K562 (cell line): ENCODE measurements at regions not wholly inside any gene's neighbourhood (a gene's known extent, or its start where the extent isn't known, plus 50 kb on each side); places are given as distances from the start of the nearest gene placed in this dataset.

ENCODE experiments used
- ATAC-seq: fragments of 200-7000 bp; cut with Tn5 transposase; 3 replicates; pipeline ENCODE4 v1.9.1; 2020; ENCODE audit warnings: moderate library complexity
- BruUV-seq: library from RNA; stranded (reverse); fragments of 400-500 nt; replicated peaks from 2 replicates; lab custom pipeline; 2021; lab: Mats Ljungman, UMichigan
- CTCF ChIA-PET: fragments of 300-600 bp; formaldehyde crosslinking; extraction: SDS; loops from one replicate; lab custom pipeline; 2021; ENCODE audit warnings: low intra/inter-chr PET ratio; lab: Yijun Ruan, JAX
- POLR2A ChIA-PET: fragments of 300-600, 350-650 bp; sonication (Branson Sonifier 250); formaldehyde crosslinking; extraction: SDS; loops from one replicate; lab custom pipeline; 2021; ENCODE audit warnings: antibody characterized with exemption, inconsistent platforms; lab: Yijun Ruan, JAX
- DNase-seq, 4 experiments: peaks; one replicate each; pipeline versions ENCODE4 v3.0.0 to v3.0.0-alpha.2; 2011 to 2018; ENCODE audit warnings: low spot score in 3 of 4, mixed read lengths in 3 of 4; ENCODE audit errors: extremely low read depth in 1 of 4
- FAIRE-seq: peaks from 2 replicates; lab custom pipeline; 2011; peaks lifted over from hg19 to GRCh38; lab: Jason Lieb, UNC
- H2AFZ ChIP-seq: 2 replicates; pipeline ENCODE4 v1.6.0; 2011; ENCODE audit warnings: low read depth, low read length, control low read depth, inconsistent platforms
- H3K27ac ChIP-seq: fragments of 200-600 bp; 3 replicates; pipeline ENCODE4 v1.8.0; 2011; ENCODE audit warnings: low read depth, mild to moderate bottlenecking, control low read depth, inconsistent platforms, low read length, moderate library complexity, mixed read lengths; ENCODE audit errors: extremely low read depth
- H3K27me3 ChIP-seq, 2 experiments: fragments of 300-600 bp in 1 of 2; 2 replicates in 1 of 2; 3 replicates in 1 of 2; pipeline versions ENCODE4 v1.6.0 to v1.8.0; 2011; ENCODE audit warnings: inconsistent platforms in 2 of 2, low read length in 2 of 2, mild to moderate bottlenecking in 1 of 2, mixed read lengths in 1 of 2, moderate library complexity in 1 of 2; ENCODE audit not compliant: control insufficient read depth in 2 of 2, insufficient read depth in 2 of 2
- H3K36me3 ChIP-seq: fragments of 300-600 bp; 3 replicates; pipeline ENCODE4 v1.8.0; 2011; ENCODE audit warnings: mild to moderate bottlenecking, low read length, inconsistent platforms; ENCODE audit not compliant: control insufficient read depth, insufficient read depth
- H3K4me1 ChIP-seq, 2 experiments: fragments of 200-600 bp in 1 of 2; replicated peaks in 1 of 2; 2 replicates in 1 of 2; 3 replicates in 1 of 2; pipeline versions ENCODE4 v1.5.1 to v1.8.0; 2011; ENCODE audit warnings: inconsistent platforms in 2 of 2, low read length in 2 of 2, mild to moderate bottlenecking in 1 of 2, mixed read lengths in 1 of 2, moderate library complexity in 1 of 2; ENCODE audit not compliant: control insufficient read depth in 2 of 2, insufficient read depth in 2 of 2
- H3K4me2 ChIP-seq: 2 replicates; pipeline ENCODE4 v1.6.1; 2011; ENCODE audit warnings: low read length, control low read depth, inconsistent platforms, mixed read lengths; ENCODE audit not compliant: insufficient read depth
- H3K4me3 ChIP-seq: fragments of 200-600 bp; sonication (generic), shearing (Covaris generic); 2 replicates; pipeline ENCODE4 v1.5.1; 2016; ENCODE audit warnings: control low read depth, inconsistent platforms
- H3K79me2 ChIP-seq: fragments of 200-600 bp; 3 replicates; pipeline ENCODE4 v1.8.0; 2011; ENCODE audit warnings: low read length, inconsistent platforms; ENCODE audit not compliant: control insufficient read depth, insufficient read depth
- H3K9ac ChIP-seq, 2 experiments: 2 replicates each; pipeline versions ENCODE4 v1.6.0 to v1.6.1; 2011; ENCODE audit warnings: low read depth in 2 of 2, low read length in 2 of 2, control low read depth in 1 of 2, inconsistent platforms in 1 of 2, mild to moderate bottlenecking in 1 of 2, mixed read lengths in 1 of 2; ENCODE audit not compliant: insufficient read depth in 1 of 2
- H3K9me1 ChIP-seq: one replicate; pipeline ENCODE4 v1.6.0; 2011; ENCODE audit warnings: inconsistent platforms, mild to moderate bottlenecking, low read length, moderate library complexity; ENCODE audit not compliant: control insufficient read depth, insufficient read depth
- H3K9me3 ChIP-seq: replicated peaks from 2 replicates; pipeline ENCODE4 v1.5.1; 2011; ENCODE audit warnings: low read depth, low read length, inconsistent platforms; ENCODE audit not compliant: control insufficient read depth, insufficient read depth
- H4K20me1 ChIP-seq: replicated peaks from 2 replicates; pipeline ENCODE4 v1.6.1; 2011; ENCODE audit warnings: low read length, inconsistent platforms, mixed read lengths; ENCODE audit not compliant: control insufficient read depth, insufficient read depth
- ARNT ChIP-seq, 2 experiments: fragments of 450-650 bp; IDR thresholded peaks; 2 replicates each; pipeline ENCODE4 v1.6.1; 2016; ENCODE audit warnings: mild to moderate bottlenecking in 1 of 2
- CAMTA2 ChIP-seq: fragments of 250-450 bp; sonication (Bioruptor Pico); conservative IDR thresholded peaks from 2 replicates; pipeline ENCODE4 v1.5.1; 2022
- ELF4 ChIP-seq: fragments of 450-650 bp; formaldehyde crosslinking; IDR thresholded peaks from 2 replicates; pipeline ENCODE4 v1.4.0; 2022; ENCODE audit warnings: missing genetic modification characterization
- GTF2B ChIP-seq: IDR thresholded peaks from 2 replicates; pipeline ENCODE4 v1.6.1; 2011; ENCODE audit not compliant: insufficient read length; ENCODE audit errors: extremely low read depth
- RNF219 ChIP-seq: fragments of 250-450 bp; sonication (Bioruptor Pico); IDR thresholded peaks from 2 replicates; pipeline ENCODE4 v1.5.0; 2022; ENCODE audit warnings: mild to moderate bottlenecking
- SRSF9 ChIP-seq: fragments of 200-400 bp; formaldehyde crosslinking; IDR thresholded peaks from 2 replicates; pipeline ENCODE4 v1.6.1; 2017; ENCODE audit warnings: low read depth, low read length, borderline replicate concordance
- THAP7 ChIP-seq: fragments of 250-450 bp; sonication (Bioruptor Pico); IDR thresholded peaks from 2 replicates; pipeline ENCODE4 v1.5.0; 2021
- ZNF311 ChIP-seq: fragments of 250-450 bp; sonication (Bioruptor Pico); IDR thresholded peaks from 2 replicates; pipeline ENCODE4 v1.4.0; 2020; ENCODE audit warnings: mild to moderate bottlenecking, moderate library complexity
- ZNF436 ChIP-seq: fragments of 250-450, 450-650 bp; sonication (Bioruptor Pico); formaldehyde crosslinking; IDR thresholded peaks from 2 replicates; pipeline ENCODE4 v1.7.0; 2020; ENCODE audit warnings: mild to moderate bottlenecking
- ZNF79 ChIP-seq: fragments of 250-450 bp; sonication (Bioruptor Pico); IDR thresholded peaks from 2 replicates; pipeline ENCODE4 v1.4.0; 2020; ENCODE audit warnings: low read depth, mild to moderate bottlenecking, moderate library complexity
- WGBS: fragments of 100-300 bp; shearing (Covaris generic); methylation state at CpG from one replicate; pipeline ENCODE4 v1.1.6; 2016; ENCODE audit warnings: low coverage, mixed read lengths; ENCODE audit not compliant: insufficient coverage; ENCODE audit errors: missing lambda C conversion rate; 5-methylcytosine and 5-hydroxymethylcytosine counted together
- in situ Hi-C: fragments of 300-500 bp; cut with MboI; formaldehyde crosslinking; loops from 4 replicates; pipeline ENCODE4 v1.15.0; 2018; ENCODE audit warnings: inconsistent platforms, mixed read lengths
- intact Hi-C: fragments of 100-400 bp; cut with micrococcal nuclease; formaldehyde crosslinking; loops from 2 replicates; pipeline ENCODE4 v1.14.2; 2022

- no peak overlapping the region for H3K4me3 ChIP-seq
- TF ChIP-seq GTF2B = no peak
- no peak for TF ChIP-seq CAMTA2 (CRISPR knock-in tag)
- TF ChIP-seq ELF4 (CRISPR knock-in tag) = no peak
- no peak for TF ChIP-seq ZNF436
- no peak for TF ChIP-seq SRSF9
- TF ChIP-seq ARNT (IDR thresholded peaks at IDR 0.05) = no peak
- TF ChIP-seq ZNF311 (CRISPR knock-in tag) = no peak
- no peak for TF ChIP-seq RNF219 (CRISPR knock-in tag)
- no peak for TF ChIP-seq THAP7 (CRISPR knock-in tag)
- no peak for TF ChIP-seq ZNF79 (CRISPR knock-in tag)
- H3K27me3 ChIP-seq = no peaks in the 10 kb centered on the region
- 31% methylated on average over 4 of the region's 4 CpGs for WGBS
- no peak overlapping the region for H3K4me2 ChIP-seq
- H3K4me1 ChIP-seq = no peaks in the 10 kb centered on the region
- ATAC-seq = no peak
- H2AFZ ChIP-seq = no peak overlapping the region
- no peaks in the 10 kb centered on the region for H3K79me2 ChIP-seq
- H3K9me1 ChIP-seq = no peaks in the 10 kb centered on the region
- intact Hi-C loops = no loop called here
- H3K36me3 ChIP-seq = no peaks in the 10 kb centered on the region
- H3K9me3 ChIP-seq = no peaks in the 10 kb centered on the region
- FAIRE-seq = no peak
- H3K27ac ChIP-seq = no peak overlapping the region
- no peak for DNase-seq
- no peaks in the 10 kb centered on the region for H4K20me1 ChIP-seq
- in situ Hi-C loops = no loop called here
- no TSS peak for BruUV-seq
- CTCF ChIA-PET = no interaction called here
- POLR2A ChIA-PET = no interaction called here
- no peak overlapping the region for H3K9ac ChIP-seq
Measured at GRCh38 chr19:27762933-27763332, 1450.0 kb downstream of the UQCRFS1 start.
